ENCODE measurements at regions not wholly inside any gene's neighbourhood (a gene's known extent, or its start where the extent isn't known, plus 50 kb on each side); places are given as distances from the start of the nearest gene placed in this dataset.

DNA sequence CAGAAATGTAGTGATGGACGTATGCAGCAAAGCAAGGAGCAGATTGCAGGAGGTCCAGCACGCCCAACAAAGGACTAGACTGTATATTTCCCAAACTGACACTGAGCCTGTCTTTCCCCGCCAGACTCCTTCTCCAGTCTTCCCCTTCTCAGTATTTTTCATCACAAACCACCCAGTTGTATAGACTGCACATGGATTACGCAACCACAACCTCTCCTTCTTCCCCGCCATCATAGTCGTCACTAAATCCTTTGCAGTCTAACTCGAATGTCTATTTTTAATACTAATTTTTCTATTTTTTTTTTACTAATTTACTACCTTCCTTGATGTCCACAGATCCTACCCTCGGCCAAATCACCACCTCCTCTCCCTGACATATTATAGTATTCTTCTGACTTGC is 105.4 kb downstream of the MTNR1A start:
- Histone ChIP-seq H3F3A (ENCODE audit: control insufficient read depth, insufficient read depth) (no peaks in the 10 kb centered on the region), H3K4me2 (ENCODE audit: low read length) (no peak overlapping the region), H3K27me3 (ENCODE audit: control insufficient read depth, low read length) (no peaks in the 10 kb centered on the region), H3K79me2 (ENCODE audit: control insufficient read depth, low read length) (no peaks in the 10 kb centered on the region), H4K20me1 (ENCODE audit: control insufficient read depth, insufficient read depth, low read depth, low read length) (no peaks in the 10 kb centered on the region), H3K27ac (ENCODE audit: low read depth, low read length) (no peak overlapping the region), H3K9me3 (ENCODE audit: control insufficient read depth, insufficient read depth, low read length) (peaks cover 7% of the 10 kb centered on the region; the same call in 1 of the 2 replicates), H3K9me2 (replicated peaks; ENCODE audit: control insufficient read depth, low read length) (no peaks in the 10 kb centered on the region), H3K36me3 (ENCODE audit: control insufficient read depth, low read length) (no peaks in the 10 kb centered on the region), H3K4me1 (ENCODE audit: control insufficient read depth, low read length) (no peaks in the 10 kb centered on the region), H3K4me3 (ENCODE audit: low read length) (no peak overlapping the region)
- TF ChIP-seq, protein P1, sequence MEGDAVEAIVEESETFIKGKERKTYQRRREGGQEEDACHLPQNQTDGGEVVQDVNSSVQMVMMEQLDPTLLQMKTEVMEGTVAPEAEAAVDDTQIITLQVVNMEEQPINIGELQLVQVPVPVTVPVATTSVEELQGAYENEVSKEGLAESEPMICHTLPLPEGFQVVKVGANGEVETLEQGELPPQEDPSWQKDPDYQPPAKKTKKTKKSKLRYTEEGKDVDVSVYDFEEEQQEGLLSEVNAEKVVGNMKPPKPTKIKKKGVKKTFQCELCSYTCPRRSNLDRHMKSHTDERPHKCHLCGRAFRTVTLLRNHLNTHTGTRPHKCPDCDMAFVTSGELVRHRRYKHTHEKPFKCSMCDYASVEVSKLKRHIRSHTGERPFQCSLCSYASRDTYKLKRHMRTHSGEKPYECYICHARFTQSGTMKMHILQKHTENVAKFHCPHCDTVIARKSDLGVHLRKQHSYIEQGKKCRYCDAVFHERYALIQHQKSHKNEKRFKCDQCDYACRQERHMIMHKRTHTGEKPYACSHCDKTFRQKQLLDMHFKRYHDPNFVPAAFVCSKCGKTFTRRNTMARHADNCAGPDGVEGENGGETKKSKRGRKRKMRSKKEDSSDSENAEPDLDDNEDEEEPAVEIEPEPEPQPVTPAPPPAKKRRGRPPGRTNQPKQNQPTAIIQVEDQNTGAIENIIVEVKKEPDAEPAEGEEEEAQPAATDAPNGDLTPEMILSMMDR (IDR thresholded peaks at IDR 0.05; ENCODE audit: low read depth, low read length, poor library complexity, severe bottlenecking) = no peak
- TF ChIP-seq EZH2phosphoT487 (IDR thresholded peaks at IDR 0.05; ENCODE audit: borderline replicate concordance, low read length) = no peak

DNA sequence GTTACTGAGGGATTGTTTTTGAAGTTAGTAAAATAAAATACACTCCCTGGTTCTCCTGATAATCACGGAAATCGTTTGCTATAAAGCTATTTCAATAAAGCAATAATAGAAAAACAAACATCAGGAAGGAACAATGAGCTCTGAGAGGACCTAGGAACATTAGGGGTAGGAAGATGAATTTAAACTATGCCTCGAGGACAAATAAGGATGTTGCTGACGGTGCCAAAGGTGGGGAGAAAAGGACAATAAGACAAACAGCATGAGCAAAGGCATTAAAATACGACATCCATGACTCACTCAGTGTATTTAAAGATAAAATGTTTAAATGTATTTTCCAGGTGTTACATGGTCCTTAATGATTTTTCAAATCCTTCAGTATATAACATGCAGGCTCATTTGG is 110.3 kb downstream of the MTNR1A start:
- H3F3A ChIP-seq (ENCODE audit: control insufficient read depth, insufficient read depth) = no peaks in the 10 kb centered on the region
- no peaks in the 10 kb centered on the region for H3K9me3 ChIP-seq (ENCODE audit: control insufficient read depth, insufficient read depth, low read length)
- H3K4me2 ChIP-seq (ENCODE audit: low read length) = no peak overlapping the region
- H3K4me1 ChIP-seq (ENCODE audit: control insufficient read depth, low read length) = no peaks in the 10 kb centered on the region
- H3K4me3 ChIP-seq (ENCODE audit: low read length) = no peak overlapping the region
- no peaks in the 10 kb centered on the region for H3K27me3 ChIP-seq (ENCODE audit: control insufficient read depth, low read length)
- H3K79me2 ChIP-seq (ENCODE audit: control insufficient read depth, low read length) = no peaks in the 10 kb centered on the region
- H3K27ac ChIP-seq (ENCODE audit: low read depth, low read length) = no peak overlapping the region
- H3K36me3 ChIP-seq (ENCODE audit: control insufficient read depth, low read length) = no peaks in the 10 kb centered on the region
- no peaks in the 10 kb centered on the region for H3K9me2 ChIP-seq (replicated peaks; ENCODE audit: control insufficient read depth, low read length)
- TF ChIP-seq, protein P1 (IDR thresholded peaks at IDR 0.05; ENCODE audit: low read depth, low read length, poor library complexity, severe bottlenecking) = no peak
- TF ChIP-seq EZH2phosphoT487 (IDR thresholded peaks at IDR 0.05; ENCODE audit: borderline replicate concordance, low read length) = no peak
- H4K20me1 ChIP-seq (ENCODE audit: control insufficient read depth, insufficient read depth, low read depth, low read length) = no peaks in the 10 kb centered on the region

DNA sequence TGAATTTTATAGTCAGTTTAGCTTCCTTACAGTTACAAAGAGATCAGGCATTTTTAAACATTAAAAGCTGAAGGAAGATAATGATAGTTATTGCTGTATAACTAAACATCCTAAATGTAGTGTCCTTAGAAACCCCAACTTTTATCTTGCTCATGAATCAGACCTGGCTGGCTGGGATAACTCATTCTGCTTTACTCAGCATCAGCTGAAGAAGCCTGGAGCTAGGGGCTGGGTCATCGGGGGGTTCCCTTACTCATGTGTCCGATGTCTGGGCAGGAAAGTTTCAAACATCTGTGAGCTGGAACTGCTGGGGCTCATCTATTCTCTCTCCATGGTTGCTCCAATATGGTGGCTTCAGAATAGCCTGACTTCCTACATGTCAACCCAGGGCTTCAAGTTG is 113.9 kb downstream of the MTNR1A start:
- Histone ChIP-seq H3K27me3 (ENCODE audit: control insufficient read depth, low read length) (no peaks in the 10 kb centered on the region), H3K4me2 (ENCODE audit: low read length) (no peak overlapping the region), H4K20me1 (ENCODE audit: control insufficient read depth, insufficient read depth, low read depth, low read length) (no peaks in the 10 kb centered on the region), H3K27ac (ENCODE audit: low read depth, low read length) (no peak overlapping the region), H3K9me3 (ENCODE audit: control insufficient read depth, insufficient read depth, low read length) (no peaks in the 10 kb centered on the region), H3K4me1 (ENCODE audit: control insufficient read depth, low read length) (no peaks in the 10 kb centered on the region), H3K79me2 (ENCODE audit: control insufficient read depth, low read length) (no peaks in the 10 kb centered on the region), H3F3A (ENCODE audit: control insufficient read depth, insufficient read depth) (no peaks in the 10 kb centered on the region), H3K4me3 (ENCODE audit: low read length) (no peak overlapping the region), H3K9me2 (replicated peaks; ENCODE audit: control insufficient read depth, low read length) (no peaks in the 10 kb centered on the region), H3K36me3 (ENCODE audit: control insufficient read depth, low read length) (no peaks in the 10 kb centered on the region)
- TF ChIP-seq, protein P1 (IDR thresholded peaks at IDR 0.05; ENCODE audit: low read depth, low read length, poor library complexity, severe bottlenecking) = no peak
- no peak for TF ChIP-seq EZH2phosphoT487 (IDR thresholded peaks at IDR 0.05; ENCODE audit: borderline replicate concordance, low read length)

DNA sequence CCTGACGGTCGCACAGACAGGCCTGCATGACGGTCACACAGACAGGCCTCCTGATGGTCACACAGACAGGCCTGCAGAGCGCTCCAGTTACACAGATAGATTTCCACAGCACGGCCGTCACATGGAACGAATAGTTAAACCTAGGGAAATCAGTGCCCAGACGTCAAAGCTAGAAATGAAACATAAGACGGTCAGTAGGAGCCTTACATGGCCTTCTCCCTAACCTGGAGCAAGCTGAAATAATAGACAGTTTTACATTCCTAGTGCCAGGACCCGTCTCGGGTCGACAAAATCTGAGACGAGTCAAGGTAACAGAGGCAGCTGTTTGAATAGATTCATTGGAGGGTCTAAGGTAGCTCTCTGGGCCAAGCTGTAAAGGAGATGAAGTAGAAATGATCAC is 126.9 kb downstream of the MTNR1A start:
- Histone ChIP-seq H3K4me3 (ENCODE audit: low read length) (no peak overlapping the region), H3K27me3 (ENCODE audit: control insufficient read depth, low read length) (no peaks in the 10 kb centered on the region), H3K27ac (ENCODE audit: low read depth, low read length) (no peak overlapping the region), H3K36me3 (ENCODE audit: control insufficient read depth, low read length) (no peaks in the 10 kb centered on the region), H3F3A (ENCODE audit: control insufficient read depth, insufficient read depth) (no peaks in the 10 kb centered on the region), H3K4me2 (ENCODE audit: low read length) (no peak overlapping the region), H3K79me2 (ENCODE audit: control insufficient read depth, low read length) (no peaks in the 10 kb centered on the region), H4K20me1 (ENCODE audit: control insufficient read depth, insufficient read depth, low read depth, low read length) (no peaks in the 10 kb centered on the region), H3K4me1 (ENCODE audit: control insufficient read depth, low read length) (no peaks in the 10 kb centered on the region), H3K9me2 (replicated peaks; ENCODE audit: control insufficient read depth, low read length) (no peaks in the 10 kb centered on the region), H3K9me3 (ENCODE audit: control insufficient read depth, insufficient read depth, low read length) (no peaks in the 10 kb centered on the region)
- TF ChIP-seq, protein P1 (IDR thresholded peaks at IDR 0.05; ENCODE audit: low read depth, low read length, poor library complexity, severe bottlenecking) = no peak
- TF ChIP-seq EZH2phosphoT487 (IDR thresholded peaks at IDR 0.05; ENCODE audit: borderline replicate concordance, low read length) = no peak
